SK-N-SH treated with all-trans-retinoic acid at 6 μM for 48 hours (cell line): ENCODE measurements at regions not wholly inside any gene's neighbourhood (a gene's known extent, or its start where the extent isn't known, plus 50 kb on each side); places are given as distances from the start of the nearest gene placed in this dataset.
"Not testable (repeated sequence)": the region's sequence is repeated elsewhere in the genome, so short reads cannot be mapped to it uniquely, and the experiment has no call there.

Experiments
- ATAC-seq: fragments of 200-7000 bp; cut with Tn5 transposase; 3 replicates; pipeline ENCODE4 v1.9.1; 2020; ENCODE audit warnings: mild to moderate bottlenecking, moderate library complexity
- ARNTL ChIP-seq: fragments of 450-650 bp; formaldehyde crosslinking; IDR thresholded peaks from 2 replicates; pipeline ENCODE4 v1.5.0; 2020; ENCODE audit warnings: low read depth, mild to moderate bottlenecking, moderate library complexity, borderline replicate concordance
- BACH2 ChIP-seq: fragments of 250-450 bp; sonication (Bioruptor Pico); IDR thresholded peaks from 2 replicates; pipeline ENCODE4 v1.9.0; 2021; ENCODE audit warnings: mild to moderate bottlenecking, borderline replicate concordance
- CSDC2 ChIP-seq: fragments of 250-450 bp; sonication (Bioruptor Pico); IDR thresholded peaks from 2 replicates; pipeline ENCODE4 v1.5.0; 2020; ENCODE audit warnings: mild to moderate bottlenecking, moderate library complexity
- ESRRG ChIP-seq: fragments of 250-450 bp; sonication (Bioruptor Pico); IDR thresholded peaks from 2 replicates; pipeline ENCODE4 v1.6.1; 2021; ENCODE audit warnings: mild to moderate bottlenecking
- GLIS3 ChIP-seq: fragments of 250-450 bp; sonication (Bioruptor Pico); IDR thresholded peaks from 2 replicates; pipeline ENCODE4 v1.5.0; 2020; ENCODE audit warnings: mild to moderate bottlenecking, moderate library complexity
- ISL1 ChIP-seq: fragments of 250-450 bp; sonication (Bioruptor Pico); IDR thresholded peaks from 2 replicates; pipeline ENCODE4 v2.1.2; 2022; ENCODE audit warnings: mild to moderate bottlenecking, moderate library complexity
- OSR1 ChIP-seq: fragments of 250-450 bp; sonication (Bioruptor Pico); IDR thresholded peaks from 2 replicates; pipeline ENCODE4 v1.8.0; 2022; ENCODE audit warnings: moderate library complexity, mild to moderate bottlenecking, inconsistent platforms
- PPARA ChIP-seq: fragments of 250-450 bp; sonication (Bioruptor Pico); IDR thresholded peaks from 2 replicates; pipeline ENCODE4 v1.5.0; 2020; ENCODE audit warnings: mild to moderate bottlenecking, borderline replicate concordance
- TCF4 ChIP-seq: fragments of 250-450 bp; sonication (Bioruptor Pico); IDR thresholded peaks from 2 replicates; pipeline ENCODE4 v1.8.0; 2021; ENCODE audit warnings: mild to moderate bottlenecking, moderate library complexity, borderline replicate concordance
- TOX ChIP-seq: fragments of 250-450 bp; sonication (Bioruptor Pico); IDR thresholded peaks from 2 replicates; pipeline ENCODE4 v1.8.0; 2021; ENCODE audit warnings: mild to moderate bottlenecking, moderate library complexity, borderline replicate concordance
- ZC3H10 ChIP-seq: fragments of 250-450 bp; sonication (Bioruptor Pico); IDR thresholded peaks from 2 replicates; pipeline ENCODE4 v1.5.1; 2021; ENCODE audit warnings: mild to moderate bottlenecking, moderate library complexity
- ZFP3 ChIP-seq: fragments of 250-450 bp; sonication (Bioruptor Pico); IDR thresholded peaks from 2 replicates; pipeline ENCODE4 v1.5.0; 2020; ENCODE audit warnings: mild to moderate bottlenecking, moderate library complexity
- ZFP30 ChIP-seq: fragments of 450-650 bp; formaldehyde crosslinking; IDR thresholded peaks from 2 replicates; pipeline ENCODE4 v1.5.0; 2022; ENCODE audit warnings: mild to moderate bottlenecking, moderate library complexity
- ZNF70 ChIP-seq: fragments of 450-650 bp; formaldehyde crosslinking; IDR thresholded peaks from 2 replicates; pipeline ENCODE4 v1.5.0; 2020; ENCODE audit warnings: mild to moderate bottlenecking, moderate library complexity
- ZNF8 ChIP-seq: fragments of 450-650 bp; formaldehyde crosslinking; IDR thresholded peaks from 2 replicates; pipeline ENCODE4 v1.5.0; 2020; ENCODE audit warnings: mild to moderate bottlenecking, moderate library complexity
- TF ChIP-seq, protein P1 (sequence below): fragments of 250-450 bp; sonication (Bioruptor Pico); IDR thresholded peaks from 2 replicates; pipeline ENCODE4 v1.8.0; 2020; ENCODE audit warnings: mild to moderate bottlenecking, moderate library complexity, borderline replicate concordance
- TF ChIP-seq, protein P2 (sequence below): fragments of 250-450 bp; sonication (Bioruptor Pico); IDR thresholded peaks from 2 replicates; pipeline ENCODE4 v1.5.1; 2020; ENCODE audit warnings: low read depth, mild to moderate bottlenecking, moderate library complexity
- TF ChIP-seq, protein P3 (sequence below): fragments of 250-450 bp; sonication (Bioruptor Pico); IDR thresholded peaks from 2 replicates; pipeline ENCODE4 v1.8.0; 2021; ENCODE audit warnings: low read depth, mild to moderate bottlenecking, moderate library complexity, borderline replicate concordance
- TF ChIP-seq, protein P4 (sequence below): fragments of 250-450 bp; sonication (Bioruptor Pico); IDR thresholded peaks from 2 replicates; pipeline ENCODE4 v1.5.0; 2020; ENCODE audit warnings: mild to moderate bottlenecking, moderate library complexity

GRCh38 chr7:69537691-69538090 is 60.6 kb upstream of the AUTS2 start:
- no peak for ATAC-seq
- TF ChIP-seq, protein P1, sequence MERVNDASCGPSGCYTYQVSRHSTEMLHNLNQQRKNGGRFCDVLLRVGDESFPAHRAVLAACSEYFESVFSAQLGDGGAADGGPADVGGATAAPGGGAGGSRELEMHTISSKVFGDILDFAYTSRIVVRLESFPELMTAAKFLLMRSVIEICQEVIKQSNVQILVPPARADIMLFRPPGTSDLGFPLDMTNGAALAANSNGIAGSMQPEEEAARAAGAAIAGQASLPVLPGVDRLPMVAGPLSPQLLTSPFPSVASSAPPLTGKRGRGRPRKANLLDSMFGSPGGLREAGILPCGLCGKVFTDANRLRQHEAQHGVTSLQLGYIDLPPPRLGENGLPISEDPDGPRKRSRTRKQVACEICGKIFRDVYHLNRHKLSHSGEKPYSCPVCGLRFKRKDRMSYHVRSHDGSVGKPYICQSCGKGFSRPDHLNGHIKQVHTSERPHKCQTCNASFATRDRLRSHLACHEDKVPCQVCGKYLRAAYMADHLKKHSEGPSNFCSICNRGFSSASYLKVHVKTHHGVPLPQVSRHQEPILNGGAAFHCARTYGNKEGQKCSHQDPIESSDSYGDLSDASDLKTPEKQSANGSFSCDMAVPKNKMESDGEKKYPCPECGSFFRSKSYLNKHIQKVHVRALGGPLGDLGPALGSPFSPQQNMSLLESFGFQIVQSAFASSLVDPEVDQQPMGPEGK (CRISPR knock-in tag) = no peak
- TF ChIP-seq, all 23 proteins: peak for 0

DNA sequence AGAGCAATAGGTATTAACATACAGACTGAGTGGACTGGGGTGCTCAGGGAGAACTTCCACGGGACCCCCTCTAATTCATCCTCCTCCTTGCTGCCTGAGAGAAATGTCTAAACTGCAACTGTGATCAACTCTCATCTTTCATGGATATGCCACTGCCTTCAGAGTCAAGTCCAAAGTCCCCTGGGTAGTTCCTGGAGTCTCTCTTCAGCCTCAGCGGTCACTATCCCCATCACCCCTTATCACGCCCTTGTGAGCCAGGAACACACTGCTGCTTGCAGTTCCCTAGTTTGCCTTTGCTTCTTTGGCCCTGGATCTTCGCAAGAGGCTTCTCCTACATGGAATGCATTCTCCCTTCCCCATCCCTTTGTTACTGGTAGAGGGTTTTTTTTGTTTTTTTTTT is 58.7 kb upstream of the AUTS2 start:
- TF ChIP-seq ZC3H10 (CRISPR knock-in tag) (no peak), ZFP30 (CRISPR knock-in tag) (no peak)
- ATAC-seq = no peak

DNA sequence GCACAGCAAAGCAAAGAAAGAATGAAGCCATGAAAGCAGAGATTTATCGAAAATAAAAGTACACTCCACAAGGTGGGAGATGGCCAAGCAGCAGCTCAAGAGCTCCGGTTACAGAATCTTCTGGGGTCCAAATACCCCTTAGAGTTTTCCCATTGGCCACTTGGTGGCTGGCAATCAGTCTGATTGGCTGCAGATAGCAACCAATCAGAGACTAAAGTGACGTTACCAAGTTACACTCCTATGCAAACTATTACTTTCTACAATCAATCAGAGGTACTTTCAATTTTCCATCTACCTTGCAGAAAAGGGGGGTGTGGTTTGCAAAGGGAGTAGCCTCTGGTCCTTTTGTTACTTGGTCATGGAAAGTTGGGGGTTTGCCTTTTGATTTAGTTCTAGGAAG is 58.0 kb upstream of the AUTS2 start:
- TF ChIP-seq PPARA (CRISPR knock-in tag) (no peak), OSR1 (CRISPR knock-in tag) (no peak), TOX (no peak), ARNTL (CRISPR knock-in tag) (no peak), ZFP30 (CRISPR knock-in tag) (no peak), ZNF70 (CRISPR knock-in tag) (no peak), ISL1 (CRISPR knock-in tag) (no peak), ZFP3 (no peak), ZC3H10 (CRISPR knock-in tag) (no peak), ZNF8 (CRISPR knock-in tag) (no peak), ESRRG (no peak)
- TF ChIP-seq, protein P2, sequence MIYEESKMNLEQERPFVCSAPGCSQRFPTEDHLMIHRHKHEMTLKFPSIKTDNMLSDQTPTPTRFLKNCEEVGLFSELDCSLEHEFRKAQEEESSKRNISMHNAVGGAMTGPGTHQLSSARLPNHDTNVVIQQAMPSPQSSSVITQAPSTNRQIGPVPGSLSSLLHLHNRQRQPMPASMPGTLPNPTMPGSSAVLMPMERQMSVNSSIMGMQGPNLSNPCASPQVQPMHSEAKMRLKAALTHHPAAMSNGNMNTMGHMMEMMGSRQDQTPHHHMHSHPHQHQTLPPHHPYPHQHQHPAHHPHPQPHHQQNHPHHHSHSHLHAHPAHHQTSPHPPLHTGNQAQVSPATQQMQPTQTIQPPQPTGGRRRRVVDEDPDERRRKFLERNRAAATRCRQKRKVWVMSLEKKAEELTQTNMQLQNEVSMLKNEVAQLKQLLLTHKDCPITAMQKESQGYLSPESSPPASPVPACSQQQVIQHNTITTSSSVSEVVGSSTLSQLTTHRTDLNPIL (CRISPR knock-in tag) = no peak
- TF ChIP-seq, protein P3, sequence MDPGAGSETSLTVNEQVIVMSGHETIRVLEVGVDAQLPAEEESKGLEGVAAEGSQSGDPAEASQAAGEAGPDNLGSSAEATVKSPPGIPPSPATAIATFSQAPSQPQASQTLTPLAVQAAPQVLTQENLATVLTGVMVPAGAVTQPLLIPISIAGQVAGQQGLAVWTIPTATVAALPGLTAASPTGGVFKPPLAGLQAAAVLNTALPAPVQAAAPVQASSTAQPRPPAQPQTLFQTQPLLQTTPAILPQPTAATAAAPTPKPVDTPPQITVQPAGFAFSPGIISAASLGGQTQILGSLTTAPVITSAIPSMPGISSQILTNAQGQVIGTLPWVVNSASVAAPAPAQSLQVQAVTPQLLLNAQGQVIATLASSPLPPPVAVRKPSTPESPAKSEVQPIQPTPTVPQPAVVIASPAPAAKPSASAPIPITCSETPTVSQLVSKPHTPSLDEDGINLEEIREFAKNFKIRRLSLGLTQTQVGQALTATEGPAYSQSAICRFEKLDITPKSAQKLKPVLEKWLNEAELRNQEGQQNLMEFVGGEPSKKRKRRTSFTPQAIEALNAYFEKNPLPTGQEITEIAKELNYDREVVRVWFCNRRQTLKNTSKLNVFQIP (CRISPR knock-in tag) = no peak
- TF ChIP-seq, protein P4, sequence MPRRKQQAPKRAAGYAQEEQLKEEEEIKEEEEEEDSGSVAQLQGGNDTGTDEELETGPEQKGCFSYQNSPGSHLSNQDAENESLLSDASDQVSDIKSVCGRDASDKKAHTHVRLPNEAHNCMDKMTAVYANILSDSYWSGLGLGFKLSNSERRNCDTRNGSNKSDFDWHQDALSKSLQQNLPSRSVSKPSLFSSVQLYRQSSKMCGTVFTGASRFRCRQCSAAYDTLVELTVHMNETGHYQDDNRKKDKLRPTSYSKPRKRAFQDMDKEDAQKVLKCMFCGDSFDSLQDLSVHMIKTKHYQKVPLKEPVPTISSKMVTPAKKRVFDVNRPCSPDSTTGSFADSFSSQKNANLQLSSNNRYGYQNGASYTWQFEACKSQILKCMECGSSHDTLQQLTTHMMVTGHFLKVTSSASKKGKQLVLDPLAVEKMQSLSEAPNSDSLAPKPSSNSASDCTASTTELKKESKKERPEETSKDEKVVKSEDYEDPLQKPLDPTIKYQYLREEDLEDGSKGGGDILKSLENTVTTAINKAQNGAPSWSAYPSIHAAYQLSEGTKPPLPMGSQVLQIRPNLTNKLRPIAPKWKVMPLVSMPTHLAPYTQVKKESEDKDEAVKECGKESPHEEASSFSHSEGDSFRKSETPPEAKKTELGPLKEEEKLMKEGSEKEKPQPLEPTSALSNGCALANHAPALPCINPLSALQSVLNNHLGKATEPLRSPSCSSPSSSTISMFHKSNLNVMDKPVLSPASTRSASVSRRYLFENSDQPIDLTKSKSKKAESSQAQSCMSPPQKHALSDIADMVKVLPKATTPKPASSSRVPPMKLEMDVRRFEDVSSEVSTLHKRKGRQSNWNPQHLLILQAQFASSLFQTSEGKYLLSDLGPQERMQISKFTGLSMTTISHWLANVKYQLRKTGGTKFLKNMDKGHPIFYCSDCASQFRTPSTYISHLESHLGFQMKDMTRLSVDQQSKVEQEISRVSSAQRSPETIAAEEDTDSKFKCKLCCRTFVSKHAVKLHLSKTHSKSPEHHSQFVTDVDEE (CRISPR knock-in tag) = no peak
- no peak for ATAC-seq

DNA sequence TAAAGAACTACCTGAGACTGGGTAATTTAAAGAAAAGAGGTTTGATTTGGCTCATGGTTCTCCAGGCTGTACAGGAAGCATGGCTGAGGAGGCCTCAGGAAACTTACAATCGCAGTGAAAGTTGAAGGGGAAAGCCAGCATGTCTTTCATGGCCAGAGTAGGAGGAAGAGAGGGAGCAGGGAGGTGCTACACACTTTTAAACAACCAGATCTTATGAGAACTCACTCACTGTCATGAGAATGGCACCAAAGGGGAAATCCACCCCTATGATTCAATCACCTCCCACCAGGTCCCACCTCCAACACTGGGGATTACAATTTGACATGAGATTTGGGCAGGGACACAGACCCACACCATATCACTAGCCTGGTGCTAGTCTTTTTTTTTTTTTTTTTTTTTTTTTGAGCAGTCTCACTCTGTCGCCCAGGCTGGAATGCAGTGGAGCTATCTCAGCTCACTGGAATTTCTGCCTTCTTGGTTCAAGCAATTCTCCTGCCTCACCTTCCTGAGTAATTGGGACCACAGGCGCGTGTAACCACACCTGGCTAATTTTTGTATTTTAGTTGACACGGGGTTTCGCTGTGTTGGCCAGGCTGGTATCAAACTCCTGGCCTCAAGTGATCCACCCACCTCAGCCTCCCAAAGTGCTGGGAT is 56.4 kb upstream of the AUTS2 start:
- ATAC-seq = not testable (repeated sequence)

DNA sequence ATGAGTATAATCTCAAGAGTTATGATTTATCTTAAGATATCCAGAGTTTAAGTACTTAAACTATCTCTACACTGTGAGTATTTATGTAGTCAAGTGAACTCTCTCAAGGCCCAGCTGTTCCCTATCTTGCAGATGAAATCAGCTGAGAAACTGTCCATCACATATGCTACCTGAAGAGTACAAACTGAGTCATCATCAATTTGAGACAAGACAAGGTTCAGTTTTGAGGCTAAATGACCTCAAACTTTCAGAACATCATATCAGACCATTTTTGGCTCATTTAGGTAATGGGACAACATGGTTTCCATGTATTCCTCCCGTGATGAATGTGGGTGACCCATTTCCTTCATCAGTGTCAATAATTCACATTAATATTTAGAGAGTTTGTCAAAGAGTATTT is 53.1 kb upstream of the AUTS2 start:
- no peak for TF ChIP-seq ESRRG
- TF ChIP-seq BACH2 (CRISPR knock-in tag) = no peak
- no peak for TF ChIP-seq TCF4 (CRISPR knock-in tag)
- no peak for TF ChIP-seq ARNTL (CRISPR knock-in tag)
- no peak for TF ChIP-seq ZC3H10 (CRISPR knock-in tag)
- TF ChIP-seq, protein P4 (CRISPR knock-in tag) = no peak
- no peak for TF ChIP-seq GLIS3 (CRISPR knock-in tag)
- TF ChIP-seq PPARA (CRISPR knock-in tag) = no peak
- no peak for TF ChIP-seq ZNF8 (CRISPR knock-in tag)
- no peak for TF ChIP-seq OSR1 (CRISPR knock-in tag)
- TF ChIP-seq CSDC2 (CRISPR knock-in tag) = no peak
- no peak for ATAC-seq
